ENCODE measurements at regions not wholly inside any gene's neighbourhood (a gene's known extent, or its start where the extent isn't known, plus 50 kb on each side); places are given as distances from the start of the nearest gene placed in this dataset.

- no peak for DNase-seq (ENCODE audit: low read depth)
Observed at GRCh38 chr1:23639460-23640095, 52.0 kb upstream of the RPL11 start.

- no peak for DNase-seq (ENCODE audit: low read depth)
Observed at GRCh38 chr1:23638786-23639241, 52.8 kb upstream of the RPL11 start.

DNA sequence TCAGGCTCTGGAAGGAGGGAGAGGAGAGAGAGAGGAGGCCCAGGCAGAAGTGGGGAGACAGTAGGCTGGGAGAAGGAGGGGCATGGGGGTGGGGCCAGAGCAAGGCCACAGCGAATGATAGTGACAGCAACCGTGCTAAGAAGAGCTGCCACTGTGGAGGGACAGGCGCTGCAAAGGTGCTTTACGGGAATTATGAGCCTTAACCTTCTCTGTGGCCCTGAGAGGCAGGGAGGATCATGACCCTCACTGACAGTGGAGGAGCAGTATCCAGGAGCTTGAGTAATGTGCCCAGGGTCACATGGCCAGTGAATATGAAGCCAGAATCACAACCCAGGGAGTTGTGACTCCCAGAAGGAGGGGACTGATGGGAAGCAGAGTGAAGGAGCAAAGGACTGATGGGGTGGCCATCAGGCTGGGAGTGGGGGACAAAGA is 53.4 kb upstream of the RPL11 start:
- no peak for DNase-seq (ENCODE audit: low read depth)

DNA sequence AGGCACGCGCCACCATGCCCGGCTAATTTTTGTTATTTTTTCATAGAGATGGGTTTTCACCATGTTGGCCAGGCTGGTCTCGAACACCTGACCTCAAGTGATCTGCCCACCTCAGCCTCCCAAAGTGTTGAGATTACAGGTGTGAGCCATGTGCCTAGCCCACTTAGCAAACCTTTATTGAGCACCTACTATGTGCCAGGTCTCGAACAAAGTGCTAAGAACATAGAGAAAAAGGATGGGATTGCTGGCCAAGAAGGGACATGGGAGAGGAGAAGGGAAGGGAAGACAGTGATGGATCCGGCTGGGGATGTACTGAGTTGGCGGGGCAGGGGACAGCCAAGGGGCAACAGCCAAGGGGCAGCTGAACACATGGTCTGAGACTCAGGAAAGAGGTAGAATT is 55.6 kb upstream of the RPL11 start:
- DNase-seq (ENCODE audit: low read depth), result no peak

- peak; percentile 77 for DNase-seq (ENCODE audit: low read depth)
Observed at GRCh38 chr1:23634840-23635651, 56.6 kb upstream of the RPL11 start.

DNA sequence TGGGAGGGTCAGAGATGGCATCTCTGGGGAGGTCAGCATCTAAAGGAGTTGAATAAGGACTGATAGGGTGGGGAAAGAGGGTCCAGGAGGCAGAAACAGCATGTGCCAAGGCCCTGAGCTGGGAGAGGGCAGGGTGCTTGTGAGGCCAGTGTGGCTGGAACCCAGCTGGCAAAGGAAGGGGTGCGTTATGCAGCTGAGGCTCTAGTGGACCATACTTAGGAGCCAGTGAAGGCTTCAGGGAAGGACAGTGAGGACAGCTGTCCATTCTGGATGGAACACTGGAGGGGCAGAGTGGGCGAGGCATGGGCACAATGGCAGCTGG is 57.1 kb upstream of the RPL11 start:
- no peak for DNase-seq (ENCODE audit: low read depth)

- DNase-seq (ENCODE audit: low read depth), result no peak
Observed at GRCh38 chr1:23632479-23633160, 59.0 kb upstream of the RPL11 start.

DNA sequence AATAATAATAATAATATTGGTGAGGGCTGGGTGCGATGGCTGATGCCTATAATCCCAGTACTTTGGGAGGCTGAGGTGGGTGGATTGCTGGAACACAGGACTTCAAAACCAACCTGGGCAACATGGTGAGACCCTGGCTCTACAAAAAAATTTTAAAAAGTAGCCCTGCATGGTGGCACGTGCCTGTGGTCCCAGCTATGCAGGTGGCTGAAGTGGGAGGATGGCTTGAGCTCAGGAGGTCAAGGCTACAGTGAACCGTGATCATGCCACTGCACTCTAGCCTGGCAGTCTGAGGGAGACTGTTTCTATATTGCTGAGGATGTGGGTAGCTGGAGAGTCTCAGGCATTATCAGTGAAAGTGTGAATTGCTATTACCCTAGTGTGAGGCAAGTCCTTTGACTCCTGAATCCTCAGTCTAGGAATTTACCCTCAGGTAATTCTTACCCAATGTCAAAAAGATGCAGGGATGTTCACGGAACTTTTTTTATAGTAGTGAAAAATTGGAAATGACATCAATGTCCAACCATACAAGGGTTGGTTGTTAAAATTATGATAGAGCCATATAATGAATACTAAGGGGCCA is 61.8 kb upstream of the RPL11 start:
- DNase-seq (ENCODE audit: low read depth), result no peak

DNA sequence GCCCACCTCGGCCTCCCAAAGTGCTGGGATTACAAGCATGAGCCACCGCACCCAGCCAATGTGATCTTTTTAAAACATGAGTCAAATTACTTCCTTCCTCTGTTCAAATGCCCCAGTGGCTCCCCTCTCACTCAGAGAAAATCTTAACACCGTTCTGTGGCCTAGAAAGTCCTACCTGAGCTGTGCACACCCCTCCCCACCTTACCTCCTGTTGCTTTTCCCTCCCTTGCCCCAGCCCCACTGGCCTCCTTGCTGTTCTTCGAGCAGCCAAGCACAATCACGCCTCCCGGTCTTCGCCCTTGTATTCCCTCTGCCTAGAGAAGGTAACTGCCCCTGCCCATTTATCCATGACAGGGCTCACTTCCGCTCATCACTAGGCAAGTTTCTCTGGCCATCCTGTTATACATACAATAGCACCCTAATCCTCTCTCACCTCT is 62.6 kb upstream of the RPL11 start:
- DNase-seq (ENCODE audit: low read depth), result no peak

- DNase-seq (ENCODE audit: low read depth), result no peak
Observed at GRCh38 chr1:23627069-23627735, 64.4 kb upstream of the RPL11 start.

GRCh38 chr1:23625929-23626535 is 65.6 kb upstream of the RPL11 start:
- no peak for DNase-seq (ENCODE audit: low read depth)

GRCh38 chr1:23625459-23625858 is 66.1 kb upstream of the RPL11 start:
- no peak for DNase-seq (ENCODE audit: low read depth)

DNA sequence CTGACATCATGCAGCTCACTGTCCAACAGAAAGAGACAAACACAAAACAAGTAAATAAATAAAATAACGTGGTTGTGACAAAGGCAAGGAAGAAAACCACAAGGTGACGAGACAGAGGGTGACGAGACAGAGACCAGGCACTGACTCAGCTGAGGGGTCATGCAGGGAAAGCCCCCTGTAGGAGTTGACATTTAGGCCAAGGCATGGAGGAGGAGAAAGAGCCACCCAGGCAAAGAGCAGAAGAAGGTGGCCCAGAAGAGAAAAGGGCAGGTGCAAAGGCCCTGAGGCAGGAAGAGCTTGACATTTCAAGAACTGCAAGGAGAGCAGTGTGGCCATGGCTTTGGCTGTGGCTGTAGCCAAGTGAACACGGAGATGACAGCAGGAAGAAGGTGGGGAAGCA is 65.1 kb upstream of the ID3 start:
- no peak for DNase-seq (ENCODE audit: low read depth)

GRCh38 chr1:23622284-23622683 is 63.0 kb upstream of the ID3 start:
- DNase-seq (ENCODE audit: low read depth), result no peak

DNA sequence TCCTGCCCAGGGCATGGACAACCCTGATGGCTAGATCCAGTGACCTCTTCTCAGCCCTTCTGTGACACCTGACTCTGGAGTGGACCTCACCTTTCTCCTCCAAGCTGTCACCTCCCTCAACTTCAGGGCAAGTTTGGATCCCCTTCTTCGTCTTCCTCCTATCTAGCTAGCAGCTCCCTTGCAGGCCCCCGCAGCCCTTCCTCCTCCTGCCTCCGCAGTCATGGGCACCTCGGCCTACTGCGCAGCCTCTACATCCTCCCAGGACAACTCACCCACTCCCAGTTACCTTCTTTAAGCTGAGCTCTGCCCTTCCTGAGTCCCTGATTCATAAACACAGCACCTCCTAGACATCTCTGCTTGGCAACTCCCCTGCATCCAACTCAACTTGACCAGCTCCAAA is 61.3 kb upstream of the ID3 start:
- no peak for DNase-seq (ENCODE audit: low read depth)

DNA sequence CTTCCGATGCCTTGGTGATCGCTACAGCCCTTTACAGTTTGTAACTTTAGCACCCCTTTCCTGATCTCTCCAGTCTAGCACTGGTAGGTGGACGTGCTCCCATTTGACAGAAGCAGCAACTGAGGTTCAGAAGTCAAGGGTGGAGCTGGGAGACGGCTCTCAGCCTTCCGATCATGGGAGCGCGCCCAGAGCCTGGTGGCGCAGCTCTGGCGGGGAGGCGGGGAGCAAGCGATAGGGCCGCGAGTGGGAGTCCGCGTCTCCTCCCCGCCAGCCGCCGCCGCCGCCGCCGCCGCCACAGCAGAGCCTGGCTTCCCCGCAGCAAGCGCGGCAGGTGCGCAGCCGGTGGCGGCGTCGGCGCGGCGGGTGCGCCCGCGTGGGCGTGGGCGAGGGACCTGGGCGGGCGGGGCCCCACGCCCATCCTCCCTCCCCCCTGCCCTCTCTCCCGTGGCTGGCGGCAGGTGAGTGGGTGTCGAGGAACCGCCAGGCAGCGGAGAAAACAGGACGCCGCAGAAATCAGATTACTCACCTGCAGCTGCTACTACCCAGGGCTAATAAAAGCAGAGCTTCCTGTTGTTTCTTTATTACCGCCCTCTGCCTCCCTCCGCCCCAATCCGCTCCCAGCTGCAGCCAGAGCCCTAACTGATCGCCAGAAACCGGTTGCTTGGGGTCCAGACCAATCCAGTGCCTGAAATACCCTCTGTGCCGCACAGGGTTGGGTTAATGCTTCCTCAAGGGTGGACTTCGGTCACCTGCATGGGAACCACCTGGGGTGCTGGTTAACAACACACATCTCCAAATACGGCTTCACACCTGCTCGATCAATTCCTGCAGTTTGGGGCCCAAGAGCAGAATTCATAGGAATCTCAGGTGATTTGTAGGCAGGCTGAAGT is 60.2 kb upstream of the ID3 start:
- no peak for DNase-seq (ENCODE audit: low read depth)

DNA sequence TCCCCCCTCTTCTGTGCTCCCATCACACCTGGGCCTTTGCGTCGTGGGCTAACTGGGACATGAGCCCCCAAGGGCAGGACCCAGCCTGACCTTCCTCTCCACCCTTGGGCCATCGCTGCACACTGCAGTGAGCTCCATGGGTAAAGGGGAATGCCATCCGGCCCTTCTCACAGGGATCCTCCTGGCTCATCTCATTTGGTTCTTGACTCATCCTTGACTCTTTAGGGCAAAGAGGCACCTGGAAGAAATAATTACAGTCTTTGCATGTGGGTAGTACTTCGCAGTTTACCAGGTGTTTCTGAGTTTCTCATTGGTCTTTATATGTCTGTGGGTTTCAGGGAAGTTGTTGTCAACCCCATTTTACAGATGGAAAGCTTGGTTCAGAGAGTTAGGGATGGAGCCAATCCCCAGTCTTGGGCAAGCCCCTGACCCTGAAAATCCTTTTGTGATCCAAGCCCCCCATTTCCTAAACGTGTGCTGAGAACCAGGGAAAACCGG is 59.3 kb upstream of the ID3 start:
- DNase-seq (ENCODE audit: low read depth), result no peak

DNA sequence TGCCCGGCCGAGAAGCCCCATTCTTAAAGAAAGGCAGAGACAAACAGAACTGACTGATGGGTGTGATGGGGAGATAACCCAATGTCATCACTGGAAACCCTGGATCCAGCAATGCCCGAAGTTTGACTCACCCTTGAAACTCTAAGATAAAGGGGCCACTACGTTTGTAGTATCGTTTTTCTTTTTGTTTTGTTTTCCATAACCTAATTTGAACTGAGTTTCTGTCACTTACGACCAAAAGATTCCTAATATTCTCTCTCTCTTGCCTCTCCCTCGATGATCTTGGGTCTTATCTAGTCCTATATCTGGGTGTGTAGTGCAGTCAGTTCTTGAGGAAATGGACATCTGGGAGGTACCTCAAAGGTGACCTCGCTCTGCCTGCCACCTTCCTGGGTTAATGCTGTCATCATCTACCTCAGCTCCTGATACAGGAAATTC is 57.8 kb upstream of the ID3 start:
- DNase-seq (ENCODE audit: low read depth), result no peak

DNA sequence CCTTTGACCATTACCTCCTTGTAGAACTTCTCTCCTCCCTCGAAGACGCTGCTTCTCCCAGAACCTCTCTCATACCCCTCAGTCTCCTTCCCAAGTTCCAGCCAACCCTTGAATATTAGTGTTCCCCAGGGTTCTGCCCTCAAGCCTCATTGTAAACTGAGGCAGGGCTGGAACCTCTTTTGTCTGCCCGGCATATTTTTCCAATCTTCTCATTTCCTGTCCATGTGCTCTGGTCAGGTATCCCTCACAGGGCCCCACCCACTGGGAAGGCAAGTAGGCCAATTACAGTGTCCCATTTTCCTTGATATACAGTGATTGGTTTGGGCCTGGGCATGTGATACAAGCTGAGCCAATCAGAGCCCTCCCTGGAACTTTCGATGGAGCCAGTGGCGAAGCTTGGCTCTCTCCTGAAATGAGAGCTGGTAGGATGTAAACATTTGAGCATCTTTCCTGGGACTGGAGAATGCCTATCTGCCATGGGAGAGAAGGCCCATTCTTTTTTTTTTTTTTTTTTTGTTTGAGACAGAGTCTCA is 57.1 kb upstream of the ID3 start:
- no peak for DNase-seq (ENCODE audit: low read depth)

DNA sequence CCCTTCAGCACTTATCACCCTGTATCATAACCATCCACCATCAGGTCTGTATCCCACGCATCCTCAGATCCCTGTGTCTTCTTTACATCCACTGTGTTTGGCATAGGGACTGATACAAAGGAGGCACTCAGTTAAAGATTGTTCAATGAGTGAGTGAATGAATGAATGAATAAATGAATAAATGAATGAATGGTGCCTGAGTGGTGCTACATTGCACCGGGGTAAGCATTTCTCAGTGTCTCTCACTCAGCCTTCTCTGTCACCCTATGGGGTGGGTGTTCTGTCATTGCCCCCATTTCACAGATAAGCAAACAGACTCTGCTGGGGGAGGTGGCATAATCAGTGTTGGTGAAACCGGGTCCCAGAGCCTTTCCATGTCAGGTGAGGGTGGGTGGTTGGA is 56.6 kb upstream of the ID3 start:
- no peak for DNase-seq (ENCODE audit: low read depth)
